Thoracic aorta (tissue), 2 donors: ENCODE measurements at regions not wholly inside any gene's neighbourhood (a gene's known extent, or its start where the extent isn't known, plus 50 kb on each side); places are given as distances from the start of the nearest gene placed in this dataset.
"Not testable (repeated sequence)": the region's sequence is repeated elsewhere in the genome, so short reads cannot be mapped to it uniquely, and the experiment has no call there.

Experiments
- ATAC-seq: fragments of 150-250 bp; one replicate; pipeline ENCODE4 v1.8.0; 2017; ENCODE audit warnings: low read depth; ENCODE audit not compliant: insufficient number of reproducible peaks, low FRiP score
- DNase-seq: peaks from one replicate; pipeline ENCODE4 v3.0.0-alpha.2; 2020; ENCODE audit warnings: low spot score
- H3K27ac ChIP-seq, 2 donors: fragments of 200-600 bp; sonication (generic); 1 replicate in 1 of 2; 2 replicates in 1 of 2; pipeline ENCODE4 v1.5.1; 2016; ENCODE audit warnings: mild to moderate bottlenecking in 2 of 2, moderate library complexity in 2 of 2
- H3K27me3 ChIP-seq: fragments of 200-600 bp; sonication (generic); replicated peaks from 2 replicates; pipeline ENCODE4 v1.6.0; 2016; ENCODE audit warnings: mild to moderate bottlenecking; ENCODE audit not compliant: insufficient read depth
- H3K36me3 ChIP-seq: fragments of 200-600 bp; sonication (generic); one replicate; pipeline ENCODE4 v1.5.1; 2016
- H3K4me1 ChIP-seq, 2 donors: fragments of 200-600 bp; sonication (generic); 1 replicate in 1 of 2; 2 replicates in 1 of 2; pipeline versions ENCODE4 v1.5.1 to v1.6.0; 2016; ENCODE audit warnings: low read depth in 2 of 2, mild to moderate bottlenecking in 1 of 2; ENCODE audit not compliant: control insufficient read depth in 1 of 2
- H3K4me3 ChIP-seq: fragments of 200-600 bp; sonication (generic); 2 replicates; pipeline ENCODE4 v1.5.1; 2016; ENCODE audit warnings: mild to moderate bottlenecking
- H3K9me3 ChIP-seq: fragments of 200-600 bp; sonication (generic); 2 replicates; pipeline ENCODE4 v1.5.1; 2016
- CTCF ChIP-seq: fragments of 200-600 bp; sonication (generic); IDR thresholded peaks from one replicate; pipeline ENCODE4 v1.5.1; 2019; ENCODE audit warnings: antibody characterized with exemption

GRCh38 chr16:10280262-10281170 lies 98.3 kb upstream of the GRIN2A start:
- DNase-seq, result no peak
- no peak for TF ChIP-seq CTCF
- Histone ChIP-seq H3K36me3 (no peaks in the 10 kb centered on the region), H3K4me1 (no peaks in the 10 kb centered on the region), H3K27me3 (no peaks in the 10 kb centered on the region), H3K4me3 (no peak overlapping the region), H3K9me3 (peaks cover 3% of the 10 kb centered on the region), H3K27ac (no peak overlapping the region)
- no peak for ATAC-seq

GRCh38 chr16:10282367-10282766 lies 100.1 kb upstream of the GRIN2A start:
- no peak for ATAC-seq
- H3K4me1 ChIP-seq, result no peaks in the 10 kb centered on the region

GRCh38 chr16:10283246-10283645 lies 101.0 kb upstream of the GRIN2A start:
- not testable (repeated sequence) for H3K4me3 ChIP-seq, H3K36me3 ChIP-seq, H3K27me3 ChIP-seq, ATAC-seq, H3K27ac ChIP-seq, H3K4me1 ChIP-seq, H3K9me3 ChIP-seq, DNase-seq

More at GRCh38 chr16:10282367-10282766, 100.1 kb upstream of the GRIN2A start:
- no peak for DNase-seq
- Histone ChIP-seq H3K9me3 (peaks cover 3% of the 10 kb centered on the region), H3K27me3 (no peaks in the 10 kb centered on the region), H3K4me3 (no peak overlapping the region), H3K36me3 (no peaks in the 10 kb centered on the region), H3K27ac (no peak overlapping the region)
- no peak for TF ChIP-seq CTCF

- not testable (repeated sequence) for H3K36me3 ChIP-seq, DNase-seq, H3K4me3 ChIP-seq, H3K27ac ChIP-seq, ATAC-seq, H3K9me3 ChIP-seq, H3K27me3 ChIP-seq, H3K4me1 ChIP-seq
These were observed 95.3 kb upstream of the ATF7IP2 start for GRCh38 chr16:10290467-10291105.

- H3K9me3 ChIP-seq, H3K4me3 ChIP-seq, DNase-seq, H3K27me3 ChIP-seq, H3K27ac ChIP-seq, ATAC-seq, H3K4me1 ChIP-seq, H3K36me3 ChIP-seq: not testable (repeated sequence)
These were observed 93.7 kb upstream of the ATF7IP2 start for GRCh38 chr16:10292197-10292596.

- not testable (repeated sequence) for H3K27ac ChIP-seq, H3K36me3 ChIP-seq, H3K4me1 ChIP-seq, H3K27me3 ChIP-seq, DNase-seq, ATAC-seq, H3K4me3 ChIP-seq, H3K9me3 ChIP-seq
These were observed 92.9 kb upstream of the ATF7IP2 start for GRCh38 chr16:10292976-10293375.

- not testable (repeated sequence) for H3K27ac ChIP-seq, H3K36me3 ChIP-seq, DNase-seq, H3K27me3 ChIP-seq, H3K9me3 ChIP-seq, H3K4me3 ChIP-seq, ATAC-seq, H3K4me1 ChIP-seq
These were observed 91.7 kb upstream of the ATF7IP2 start for GRCh38 chr16:10294153-10294552.
